CD14-positive monocyte (primary cell): ENCODE measurements at regions not wholly inside any gene's neighbourhood (a gene's known extent, or its start where the extent isn't known, plus 50 kb on each side); places are given as distances from the start of the nearest gene placed in this dataset.

ENCODE experiments used
- DNase-seq, 3 donors: peaks; one replicate each; pipeline ENCODE4 v3.0.0-alpha.2; 2011 to 2022
- H2AFZ ChIP-seq: 2 replicates; pipeline ENCODE4 v1.6.0; 2012; ENCODE audit warnings: mild to moderate bottlenecking, low read depth, low read length, inconsistent platforms; ENCODE audit not compliant: insufficient read depth, poor library complexity, severe bottlenecking
- H3K27ac ChIP-seq, 2 donors: 1 replicate in 1 of 2; 2 replicates in 1 of 2; pipeline ENCODE4 v1.5.1; 2012 to 2013; ENCODE audit warnings: low read length in 2 of 2, control low read depth in 1 of 2, inconsistent platforms in 1 of 2, low read depth in 1 of 2, mild to moderate bottlenecking in 1 of 2
- H3K27me3 ChIP-seq, 2 donors: one replicate each; pipeline versions ENCODE4 v1.6.0 to v1.6.1; 2011 to 2013; ENCODE audit warnings: low read length in 2 of 2; ENCODE audit not compliant: control insufficient read depth in 2 of 2, insufficient read depth in 2 of 2
- H3K36me3 ChIP-seq, 2 donors: replicated peaks in 1 of 2; 1 replicate in 1 of 2; 2 replicates in 1 of 2; pipeline versions ENCODE4 v1.5.1 to v1.6.1; 2012 to 2013; ENCODE audit warnings: low read length in 2 of 2, control low read depth in 1 of 2, inconsistent platforms in 1 of 2, mild to moderate bottlenecking in 1 of 2; ENCODE audit not compliant: insufficient read depth in 2 of 2, control insufficient read depth in 1 of 2
- H3K4me1 ChIP-seq, 2 donors: 1 replicate in 1 of 2; 2 replicates in 1 of 2; pipeline versions ENCODE4 v1.5.1 to v1.6.1; 2012 to 2013; ENCODE audit warnings: low read length in 2 of 2, control low read depth in 1 of 2, inconsistent platforms in 1 of 2, mild to moderate bottlenecking in 1 of 2, moderate library complexity in 1 of 2; ENCODE audit not compliant: insufficient read depth in 2 of 2, control insufficient read depth in 1 of 2
- H3K4me2 ChIP-seq: replicated peaks from 2 replicates; pipeline ENCODE3; 2012; ENCODE audit warnings: low read length, moderate library complexity, mild to moderate bottlenecking; ENCODE audit not compliant: poor library complexity, severe bottlenecking; ENCODE audit errors: extremely low read depth
- H3K4me3 ChIP-seq, 3 experiments: fragments of 200-600 bp in 1 of 3; sonication (generic) in 1 of 3; replicated peaks in 1 of 3; 1 replicate in 2 of 3; 2 replicates in 1 of 3; pipeline ENCODE4 v1.5.1; 2011 to 2013; ENCODE audit warnings: low read length in 3 of 3, mild to moderate bottlenecking in 3 of 3, control low read depth in 2 of 3, low read depth in 2 of 3, inconsistent platforms in 1 of 3, moderate library complexity in 1 of 3
- H3K79me2 ChIP-seq: 2 replicates; pipeline ENCODE4 v1.6.0; 2012; ENCODE audit warnings: mild to moderate bottlenecking, control low read depth, inconsistent platforms, low read length, moderate library complexity; ENCODE audit not compliant: insufficient read depth
- H3K9ac ChIP-seq: 2 replicates; pipeline ENCODE4 v1.6.0; 2017; ENCODE audit warnings: low read length, mild to moderate bottlenecking; ENCODE audit not compliant: insufficient read depth, poor library complexity, severe bottlenecking
- H3K9me3 ChIP-seq, 2 donors: replicated peaks in 1 of 2; 1 replicate in 1 of 2; 2 replicates in 1 of 2; pipeline versions ENCODE4 v1.5.1 to v1.6.1; 2012 to 2013; ENCODE audit warnings: low read length in 2 of 2, control low read depth in 1 of 2; ENCODE audit not compliant: control insufficient read depth in 1 of 2, insufficient read depth in 1 of 2
- H4K20me1 ChIP-seq: 2 replicates; pipeline ENCODE4 v1.6.0; 2012; ENCODE audit warnings: mild to moderate bottlenecking, low read length, control low read depth, moderate library complexity; ENCODE audit not compliant: insufficient read depth
- H3K27ac Mint-ChIP-seq, 7 donors: one replicate each; pipeline ENCODE4 v1.8.0; 2020; ENCODE audit warnings: mild to moderate bottlenecking in 7 of 7, mixed read lengths in 7 of 7, moderate library complexity in 6 of 7, inconsistent platforms in 2 of 7
- H3K27me3 Mint-ChIP-seq, 3 donors: one replicate each; pipeline ENCODE4 v1.8.0; 2021 to 2022; ENCODE audit warnings: low read depth in 3 of 3, mild to moderate bottlenecking in 3 of 3, mixed read lengths in 3 of 3, moderate library complexity in 3 of 3, inconsistent platforms in 1 of 3
- H3K36me3 Mint-ChIP-seq, 2 donors: one replicate each; pipeline ENCODE4 v1.8.0; 2020; ENCODE audit warnings: mixed read lengths in 2 of 2, inconsistent platforms in 1 of 2, mild to moderate bottlenecking in 1 of 2
- H3K4me1 Mint-ChIP-seq: one replicate; pipeline ENCODE4 v1.8.0; 2020; ENCODE audit warnings: mild to moderate bottlenecking, mixed read lengths
- H3K4me3 Mint-ChIP-seq, 2 donors: one replicate each; pipeline ENCODE4 v1.8.0; 2020; ENCODE audit warnings: mild to moderate bottlenecking in 2 of 2, mixed read lengths in 2 of 2, moderate library complexity in 1 of 2
- H3K9me3 Mint-ChIP-seq, 7 donors: one replicate each; pipeline ENCODE4 v1.8.0; 2020 to 2022; ENCODE audit warnings: mixed read lengths in 7 of 7, mild to moderate bottlenecking in 6 of 7, moderate library complexity in 6 of 7, inconsistent platforms in 2 of 7
- WGBS: methylation state at CpG from one replicate; pipeline ENCODE4 v1.1.5; 2013; ENCODE audit warnings: missing lambda C conversion rate; ENCODE audit not compliant: insufficient coverage; 5-methylcytosine and 5-hydroxymethylcytosine counted together
- intact Hi-C, 2 donors: fragments of 100-400 bp; cut with micrococcal nuclease; formaldehyde crosslinking; loops; one replicate each; pipeline versions ENCODE4 v1.15.0 to v1.15.1; 2023
- TF ChIP-seq, protein P1 (sequence below): fragments of 200-600 bp; IDR thresholded peaks from one replicate; pipeline ENCODE4 v1.8.0; 2022; ENCODE audit warnings: antibody characterized with exemption, mild to moderate bottlenecking

DNA sequence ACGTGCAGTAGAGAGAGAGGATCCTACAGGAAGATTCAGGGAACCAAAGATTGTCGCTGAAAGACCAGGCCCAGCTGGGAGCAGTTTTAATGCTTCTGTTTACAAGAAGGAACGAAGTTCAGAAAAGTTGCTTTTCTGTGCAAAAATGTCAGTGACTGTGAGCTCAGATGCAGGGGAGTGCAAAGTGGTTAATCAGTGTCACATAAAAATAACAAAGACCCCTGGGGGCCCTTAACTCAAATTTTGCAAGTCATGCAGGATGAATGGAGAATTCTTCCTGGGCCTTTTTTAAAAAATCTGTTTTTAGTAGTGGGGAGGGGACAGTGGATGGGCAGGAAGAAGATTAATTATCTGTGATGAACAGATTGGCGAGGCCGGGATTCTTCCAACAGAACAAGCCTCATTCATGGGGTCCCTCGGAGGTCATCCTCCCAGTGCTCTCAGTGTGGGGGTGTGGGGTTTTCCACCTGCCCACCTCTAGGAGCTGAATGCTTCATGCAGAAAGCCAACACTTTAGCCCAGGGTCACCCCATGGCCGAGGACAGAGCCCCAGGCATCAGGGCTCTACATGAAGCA is 167.2 kb downstream of the UQCRFS1 start:
- Mint-ChIP-seq H3K27ac (peak overlapping the region in 1 of 7 donors; percentile 62), H3K4me1 (no peaks in the 10 kb centered on the region), H3K36me3 (no peaks in the 10 kb centered on the region), H3K4me3 (no peak overlapping the region), H3K9me3 (peaks cover 5 to 22% (median 16%) of the 10 kb centered on the region in 7 donors), H3K27me3 (peaks cover 0 to 4% (median 2%) of the 10 kb centered on the region in 3 donors)
- TF ChIP-seq, protein P1, sequence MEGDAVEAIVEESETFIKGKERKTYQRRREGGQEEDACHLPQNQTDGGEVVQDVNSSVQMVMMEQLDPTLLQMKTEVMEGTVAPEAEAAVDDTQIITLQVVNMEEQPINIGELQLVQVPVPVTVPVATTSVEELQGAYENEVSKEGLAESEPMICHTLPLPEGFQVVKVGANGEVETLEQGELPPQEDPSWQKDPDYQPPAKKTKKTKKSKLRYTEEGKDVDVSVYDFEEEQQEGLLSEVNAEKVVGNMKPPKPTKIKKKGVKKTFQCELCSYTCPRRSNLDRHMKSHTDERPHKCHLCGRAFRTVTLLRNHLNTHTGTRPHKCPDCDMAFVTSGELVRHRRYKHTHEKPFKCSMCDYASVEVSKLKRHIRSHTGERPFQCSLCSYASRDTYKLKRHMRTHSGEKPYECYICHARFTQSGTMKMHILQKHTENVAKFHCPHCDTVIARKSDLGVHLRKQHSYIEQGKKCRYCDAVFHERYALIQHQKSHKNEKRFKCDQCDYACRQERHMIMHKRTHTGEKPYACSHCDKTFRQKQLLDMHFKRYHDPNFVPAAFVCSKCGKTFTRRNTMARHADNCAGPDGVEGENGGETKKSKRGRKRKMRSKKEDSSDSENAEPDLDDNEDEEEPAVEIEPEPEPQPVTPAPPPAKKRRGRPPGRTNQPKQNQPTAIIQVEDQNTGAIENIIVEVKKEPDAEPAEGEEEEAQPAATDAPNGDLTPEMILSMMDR: no peak
- peaks cover 5 to 27% of the 10 kb centered on the region in 2 donors for H3K9me3 ChIP-seq
- H2AFZ ChIP-seq: no peak overlapping the region
- intact Hi-C loops: no loop called here
- no peaks in the 10 kb centered on the region for H3K4me1 ChIP-seq
- no peak overlapping the region for H3K4me2 ChIP-seq
- no peaks in the 10 kb centered on the region for H3K79me2 ChIP-seq
- no peak overlapping the region for H3K4me3 ChIP-seq
- H3K27me3 ChIP-seq: no peaks in the 10 kb centered on the region
- H4K20me1 ChIP-seq: no peaks in the 10 kb centered on the region
- no peaks in the 10 kb centered on the region for H3K36me3 ChIP-seq
- no peak for DNase-seq
- H3K27ac ChIP-seq: no peak overlapping the region
- WGBS: 42% methylated on average over 2 of the region's 7 CpGs
- H3K9ac ChIP-seq: no peak overlapping the region

DNA sequence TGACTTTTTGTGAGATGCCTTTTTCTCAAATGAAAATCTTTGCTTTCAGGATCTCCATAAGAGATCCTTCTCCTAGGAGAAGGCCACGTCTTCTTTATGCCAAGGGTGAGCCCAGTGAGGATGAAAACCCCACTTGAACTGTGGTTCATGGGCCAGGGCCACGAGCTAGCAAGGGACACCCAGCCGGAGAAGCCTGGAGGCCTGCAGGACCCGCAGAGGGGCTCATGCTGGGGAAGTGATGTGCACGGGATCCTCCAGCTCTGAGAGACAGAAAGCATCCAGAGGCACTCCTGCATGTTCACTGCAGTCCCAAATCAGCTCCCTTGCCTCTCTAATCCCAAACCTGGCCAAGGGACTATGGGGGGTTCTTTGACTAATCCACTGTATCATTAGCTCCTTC is 168.9 kb downstream of the UQCRFS1 start:
- no peaks in the 10 kb centered on the region for H3K79me2 ChIP-seq
- Mint-ChIP-seq H3K27ac (no peak overlapping the region), H3K36me3 (no peaks in the 10 kb centered on the region), H3K9me3 (peaks cover 5 to 19% (median 13%) of the 10 kb centered on the region in 7 donors), H3K4me1 (no peaks in the 10 kb centered on the region), H3K27me3 (peaks cover 0 to 4% (median 2%) of the 10 kb centered on the region in 3 donors), H3K4me3 (no peak overlapping the region)
- TF ChIP-seq, protein P1: no peak
- no peak overlapping the region for H2AFZ ChIP-seq
- H3K27ac ChIP-seq: no peak overlapping the region
- H3K9me3 ChIP-seq: peaks cover 5 to 19% of the 10 kb centered on the region in 2 donors
- no peaks in the 10 kb centered on the region for H4K20me1 ChIP-seq
- no peak for DNase-seq
- no peak overlapping the region for H3K9ac ChIP-seq
- no peaks in the 10 kb centered on the region for H3K36me3 ChIP-seq
- no peak overlapping the region for H3K4me2 ChIP-seq
- no peaks in the 10 kb centered on the region for H3K4me1 ChIP-seq
- no peaks in the 10 kb centered on the region for H3K27me3 ChIP-seq
- 73% methylated on average over 3 of the region's 5 CpGs for WGBS
- no peak overlapping the region for H3K4me3 ChIP-seq
- intact Hi-C loops: no loop called here
